Germinal center (tissue), 1 donor: ENCODE measurements at regions not wholly inside any gene's neighbourhood (a gene's known extent, or its start where the extent isn't known, plus 50 kb on each side); places are given as distances from the start of the nearest gene placed in this dataset.

Experiments used
- DNase-seq: peaks from one replicate; pipeline ENCODE4 v3.0.0; 2012; ENCODE audit warnings: mixed read lengths, low spot score

DNA sequence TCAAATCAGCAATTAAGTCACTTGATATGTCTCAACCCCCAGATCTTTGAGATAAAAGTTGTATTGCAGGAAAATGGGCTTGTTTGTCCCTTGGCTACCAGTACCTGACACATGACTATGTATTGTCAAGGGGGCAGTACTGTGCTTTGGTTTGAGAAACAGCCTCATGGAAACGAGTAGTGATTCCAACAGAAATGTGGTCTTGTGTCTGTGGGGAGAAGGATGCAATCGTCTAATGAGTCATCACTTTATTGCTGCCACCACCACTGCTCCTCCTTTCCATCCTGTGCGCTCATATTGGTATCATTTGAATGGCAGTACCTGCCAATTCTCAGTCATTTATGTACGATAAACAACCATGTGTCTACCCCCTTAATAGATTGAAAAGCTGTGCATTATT, 72.8 kb upstream of the ARHGAP5 start:
- no peak for DNase-seq

- no peak for DNase-seq
Observed at GRCh38 chr14:32005628-32006027, 71.5 kb upstream of the ARHGAP5 start.

- DNase-seq, result no peak
Observed at GRCh38 chr14:32006263-32007110, 70.6 kb upstream of the ARHGAP5 start.

- no peak for DNase-seq
Observed at GRCh38 chr14:32007755-32008362, 69.2 kb upstream of the ARHGAP5 start.

- no peak for DNase-seq
Observed at GRCh38 chr14:32008602-32009193, 68.4 kb upstream of the ARHGAP5 start.

- DNase-seq, result no peak
Observed at GRCh38 chr14:32009221-32009975, 67.7 kb upstream of the ARHGAP5 start.

DNA sequence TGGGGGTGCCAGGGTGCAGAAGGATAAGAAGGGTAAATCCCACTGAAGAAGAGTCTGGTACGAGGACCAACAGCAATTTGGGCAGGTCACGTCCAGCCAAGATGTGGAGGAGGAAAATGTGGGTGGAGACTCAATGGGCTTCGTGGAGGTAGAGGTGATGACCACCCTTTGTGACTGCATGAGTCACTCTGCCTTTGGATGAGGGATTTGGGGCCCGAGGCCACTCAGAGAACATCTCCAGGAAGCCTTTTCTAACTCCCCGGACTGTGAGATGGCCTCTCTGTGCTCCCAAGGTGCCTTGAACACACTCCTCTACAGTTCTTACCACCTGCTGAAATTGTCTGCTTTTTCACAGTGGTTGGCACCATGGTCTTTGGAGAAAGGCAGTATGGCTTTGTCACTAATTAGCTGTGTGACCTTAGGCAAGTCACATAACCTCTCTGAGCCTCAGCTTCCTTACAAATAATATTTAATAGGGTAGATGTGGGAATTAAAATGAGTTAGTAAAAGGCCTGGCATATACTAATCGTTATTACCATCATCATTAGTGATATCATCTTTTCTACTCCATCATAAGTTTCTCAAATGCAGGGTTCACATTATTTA, 67.0 kb upstream of the ARHGAP5 start:
- no peak for DNase-seq

GRCh38 chr14:32010604-32011125, 66.4 kb upstream of the ARHGAP5 start:
- no peak for DNase-seq

- DNase-seq, result no peak
Observed at GRCh38 chr14:32011225-32011624, 65.9 kb upstream of the ARHGAP5 start.

DNA sequence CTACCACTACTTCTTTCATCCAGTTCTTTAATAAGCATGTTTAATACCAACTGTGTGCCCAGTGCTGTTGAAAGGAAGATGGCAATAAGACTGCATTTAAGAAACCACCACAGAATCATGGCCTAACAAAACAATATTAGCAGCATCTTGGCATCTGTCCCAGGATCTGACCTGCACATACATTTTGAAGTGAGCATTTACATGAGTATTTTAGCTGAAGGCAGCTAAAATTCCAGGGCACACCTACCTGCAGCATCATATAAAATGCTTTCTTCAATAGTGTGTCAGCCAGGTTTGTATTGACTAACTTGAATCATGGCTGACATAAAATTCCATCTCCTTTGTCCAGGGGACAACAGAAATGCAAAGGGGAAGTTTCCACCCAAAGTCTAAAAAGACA, 65.0 kb upstream of the ARHGAP5 start:
- DNase-seq, result no peak

GRCh38 chr14:32012571-32012970, 64.5 kb upstream of the ARHGAP5 start:
- DNase-seq, result no peak

- DNase-seq, result no peak
Observed at GRCh38 chr14:32013083-32013482, 64.0 kb upstream of the ARHGAP5 start.

DNA sequence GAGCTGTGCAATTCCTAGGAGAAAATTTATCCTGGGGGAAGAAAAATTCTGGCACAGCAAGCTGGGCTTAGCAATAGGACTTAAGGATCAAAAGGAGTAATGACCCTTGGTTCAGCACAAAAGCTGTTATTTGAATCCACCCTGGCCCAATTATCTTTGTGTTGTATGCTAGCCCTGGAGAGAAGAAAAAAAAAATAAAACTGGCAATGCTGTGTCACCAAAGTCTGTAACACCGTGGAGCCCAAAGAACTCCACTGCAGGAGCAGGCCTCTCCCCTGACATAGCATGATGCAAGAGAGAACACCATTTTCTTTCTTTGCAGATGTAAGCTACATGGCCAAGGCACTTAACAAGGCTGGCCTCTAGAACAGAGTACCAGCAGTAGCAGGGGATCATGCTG, 63.0 kb upstream of the ARHGAP5 start:
- DNase-seq, result no peak

GRCh38 chr14:32014498-32014897, 62.6 kb upstream of the ARHGAP5 start:
- no peak for DNase-seq

- DNase-seq, result no peak
Observed at GRCh38 chr14:32015166-32015565, 61.9 kb upstream of the ARHGAP5 start.

GRCh38 chr14:32017587-32017986, 59.5 kb upstream of the ARHGAP5 start:
- DNase-seq, result no peak

- no peak for DNase-seq
Observed at GRCh38 chr14:32018391-32019092, 58.6 kb upstream of the ARHGAP5 start.

GRCh38 chr14:32019276-32019675, 57.8 kb upstream of the ARHGAP5 start:
- DNase-seq, result no peak

GRCh38 chr14:32020882-32021281, 56.2 kb upstream of the ARHGAP5 start:
- no peak for DNase-seq

DNA sequence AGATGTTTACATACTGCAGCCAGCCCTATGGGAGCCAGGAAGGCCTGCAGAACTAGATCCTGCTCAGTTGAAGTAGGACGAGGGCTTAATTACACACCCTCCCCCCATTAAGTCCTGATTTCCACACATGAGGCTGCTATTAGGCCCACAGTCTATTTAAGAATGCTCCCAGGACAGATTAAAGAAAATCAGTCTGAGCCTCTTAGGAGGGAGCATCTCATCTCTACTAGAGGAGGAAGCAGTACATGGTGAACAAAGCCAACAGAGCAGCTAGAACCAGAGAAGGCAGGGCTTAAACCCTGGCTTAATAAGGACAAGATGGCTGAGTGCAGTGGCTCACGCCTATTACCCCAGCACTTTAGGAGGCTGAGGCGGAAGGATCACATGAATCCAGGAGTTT, 55.8 kb upstream of the ARHGAP5 start:
- no peak for DNase-seq

GRCh38 chr14:32022525-32022924, 54.6 kb upstream of the ARHGAP5 start:
- DNase-seq, result no peak
